Activated naive CD4-positive, alpha-beta T cell treated with anti-CD3 and anti-CD28 coated beads, Interleukin-2, amount 10 ng/mL, durations not matched to agents 7 days and 5 days (primary cell): ENCODE measurements at regions not wholly inside any gene's neighbourhood (a gene's known extent, or its start where the extent isn't known, plus 50 kb on each side); places are given as distances from the start of the nearest gene placed in this dataset.

Source experiments
- CTCF ChIA-PET: fragments of 350-600 bp; sonication (Branson Sonifier 250); formaldehyde crosslinking; loops from one replicate; lab custom pipeline; 2021; ENCODE audit warnings: antibody characterized with exemption; lab: Charles Lee
- DNase-seq: peaks from one replicate; pipeline ENCODE4 v3.0.0-alpha.2; 2020
- H3K27ac Mint-ChIP-seq: one replicate; pipeline ENCODE4 v1.8.0; 2021; ENCODE audit warnings: mild to moderate bottlenecking, moderate library complexity, mixed read lengths
- H3K27me3 Mint-ChIP-seq: one replicate; pipeline ENCODE4 v1.8.0; 2021; ENCODE audit warnings: mild to moderate bottlenecking, mixed read lengths
- H3K36me3 Mint-ChIP-seq: one replicate; pipeline ENCODE4 v1.8.0; 2021; ENCODE audit warnings: mixed read lengths
- H3K4me1 Mint-ChIP-seq: one replicate; pipeline ENCODE4 v1.8.0; 2021; ENCODE audit warnings: mixed read lengths
- H3K4me3 Mint-ChIP-seq: one replicate; pipeline ENCODE4 v1.8.0; 2021; ENCODE audit warnings: mild to moderate bottlenecking, moderate library complexity, mixed read lengths
- H3K9me3 Mint-ChIP-seq: one replicate; pipeline ENCODE4 v1.8.0; 2021; ENCODE audit warnings: mixed read lengths

DNA sequence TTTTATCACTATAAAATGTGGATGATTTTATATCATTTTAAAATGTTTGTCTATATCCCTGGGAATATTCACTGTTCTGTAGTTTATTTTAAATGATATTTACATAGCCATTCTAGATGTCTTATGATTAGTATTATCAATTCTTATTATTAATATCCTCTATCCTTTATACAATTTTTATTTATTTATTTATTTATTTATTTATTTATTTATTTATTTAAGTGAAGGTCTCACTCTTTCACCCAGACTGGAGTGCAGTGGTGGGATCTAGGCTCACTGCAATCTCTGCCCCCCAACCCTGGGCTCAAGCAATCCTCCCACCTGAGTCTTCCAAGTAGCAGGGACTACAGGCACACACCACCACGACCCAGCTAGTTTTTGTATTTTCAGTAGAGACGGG is 1848.9 kb downstream of the EFNA5 start:
- no peak overlapping the region for H3K4me3 Mint-ChIP-seq
- H3K4me1 Mint-ChIP-seq = no peaks in the 10 kb centered on the region
- no peaks in the 10 kb centered on the region for H3K27me3 Mint-ChIP-seq
- CTCF ChIA-PET = no interaction called here
- DNase-seq = no peak
- H3K36me3 Mint-ChIP-seq = no peaks in the 10 kb centered on the region
- H3K27ac Mint-ChIP-seq = no peak overlapping the region
- H3K9me3 Mint-ChIP-seq = peaks cover 6% of the 10 kb centered on the region

- no peak overlapping the region for H3K27ac Mint-ChIP-seq
- peaks cover 7% of the 10 kb centered on the region for H3K9me3 Mint-ChIP-seq
- CTCF ChIA-PET = no interaction called here
- no peaks in the 10 kb centered on the region for H3K4me1 Mint-ChIP-seq
- no peaks in the 10 kb centered on the region for H3K36me3 Mint-ChIP-seq
- DNase-seq = no peak
- H3K4me3 Mint-ChIP-seq = no peak overlapping the region
- H3K27me3 Mint-ChIP-seq = no peaks in the 10 kb centered on the region
Measured at GRCh38 chr5:105817914-105818313, 1852.8 kb downstream of the EFNA5 start.

DNA sequence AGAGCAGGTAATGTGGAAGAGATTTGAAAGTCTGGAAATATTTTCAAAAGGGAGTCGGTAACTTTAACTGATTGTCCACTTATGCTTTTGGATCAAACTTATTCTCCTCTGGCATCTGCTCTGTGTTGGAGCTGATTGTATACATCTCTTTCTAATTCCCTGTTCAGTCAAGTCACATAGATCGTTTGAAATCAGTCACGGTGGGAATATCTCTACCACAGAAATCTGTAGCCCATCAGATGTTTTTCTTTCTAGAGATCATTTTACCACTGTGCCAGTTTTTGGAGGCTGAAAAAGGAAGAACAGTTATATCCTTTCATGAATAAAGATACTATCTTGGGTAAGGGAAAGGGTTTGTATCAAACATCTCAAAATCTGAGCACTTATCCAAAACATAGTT is 1853.3 kb downstream of the EFNA5 start:
- Mint-ChIP-seq H3K27me3 (no peaks in the 10 kb centered on the region), H3K36me3 (no peaks in the 10 kb centered on the region), H3K4me3 (no peak overlapping the region), H3K4me1 (no peaks in the 10 kb centered on the region), H3K9me3 (peaks cover 7% of the 10 kb centered on the region), H3K27ac (no peak overlapping the region)
- CTCF ChIA-PET = no interaction called here
- no peak for DNase-seq

DNA sequence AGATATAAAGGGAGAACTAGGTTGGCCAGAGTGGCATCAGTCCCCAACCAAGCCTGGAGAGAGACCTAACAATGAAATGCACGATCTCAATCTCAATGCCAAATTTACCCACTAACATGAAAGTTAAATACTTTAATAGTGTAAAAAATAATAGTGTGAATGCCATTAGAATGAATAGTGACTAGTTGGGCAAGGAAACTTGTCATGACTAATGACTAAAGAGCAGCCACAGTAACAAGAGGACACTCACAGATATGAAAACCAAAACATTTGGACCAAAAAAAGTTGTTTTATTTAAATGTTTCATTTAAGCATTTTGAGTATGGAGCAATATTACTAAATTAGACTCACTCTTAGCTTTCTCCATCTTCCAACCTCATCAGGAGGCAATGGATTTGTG is 1853.8 kb downstream of the EFNA5 start:
- H3K36me3 Mint-ChIP-seq = no peaks in the 10 kb centered on the region
- CTCF ChIA-PET = no interaction called here
- no peak for DNase-seq
- no peak overlapping the region for H3K4me3 Mint-ChIP-seq
- no peaks in the 10 kb centered on the region for H3K4me1 Mint-ChIP-seq
- peaks cover 7% of the 10 kb centered on the region for H3K9me3 Mint-ChIP-seq
- no peak overlapping the region for H3K27ac Mint-ChIP-seq
- no peaks in the 10 kb centered on the region for H3K27me3 Mint-ChIP-seq

- no peak overlapping the region for H3K27ac Mint-ChIP-seq
- no peak for DNase-seq
Measured at GRCh38 chr5:105812304-105812703, 1858.4 kb downstream of the EFNA5 start.

GRCh38 chr5:105807951-105808350 is 1862.8 kb downstream of the EFNA5 start:
- Mint-ChIP-seq H3K4me1 (no peaks in the 10 kb centered on the region), H3K27ac (no peak overlapping the region), H3K27me3 (no peaks in the 10 kb centered on the region), H3K36me3 (no peaks in the 10 kb centered on the region), H3K9me3 (peaks cover 18% of the 10 kb centered on the region), H3K4me3 (no peak overlapping the region)
- DNase-seq = no peak
- CTCF ChIA-PET = no interaction called here

More at GRCh38 chr5:105812304-105812703, 1858.4 kb downstream of the EFNA5 start:
- Mint-ChIP-seq H3K4me3 (no peak overlapping the region), H3K27me3 (no peaks in the 10 kb centered on the region), H3K36me3 (no peaks in the 10 kb centered on the region), H3K4me1 (no peaks in the 10 kb centered on the region), H3K9me3 (peaks cover 11% of the 10 kb centered on the region)
- CTCF ChIA-PET = interaction anchor here (0.7 kb wide), 1 partner anchor 1161 kb away, joined by 3 read pairs; no protein-coding TSS in a partner anchor

GRCh38 chr5:105807290-105807689 is 1863.4 kb downstream of the EFNA5 start:
- Mint-ChIP-seq H3K27ac (no peak overlapping the region), H3K4me3 (no peak overlapping the region), H3K27me3 (no peaks in the 10 kb centered on the region), H3K36me3 (no peaks in the 10 kb centered on the region), H3K9me3 (peaks cover 23% of the 10 kb centered on the region), H3K4me1 (no peaks in the 10 kb centered on the region)
- DNase-seq = no peak
- CTCF ChIA-PET = no interaction called here

- Mint-ChIP-seq H3K4me1 (no peaks in the 10 kb centered on the region), H3K27ac (no peak overlapping the region), H3K9me3 (peaks cover 27% of the 10 kb centered on the region), H3K36me3 (no peaks in the 10 kb centered on the region), H3K4me3 (no peak overlapping the region), H3K27me3 (no peaks in the 10 kb centered on the region)
- CTCF ChIA-PET = no interaction called here
- DNase-seq = no peak
Measured at GRCh38 chr5:105806596-105806995, 1864.1 kb downstream of the EFNA5 start.

DNA sequence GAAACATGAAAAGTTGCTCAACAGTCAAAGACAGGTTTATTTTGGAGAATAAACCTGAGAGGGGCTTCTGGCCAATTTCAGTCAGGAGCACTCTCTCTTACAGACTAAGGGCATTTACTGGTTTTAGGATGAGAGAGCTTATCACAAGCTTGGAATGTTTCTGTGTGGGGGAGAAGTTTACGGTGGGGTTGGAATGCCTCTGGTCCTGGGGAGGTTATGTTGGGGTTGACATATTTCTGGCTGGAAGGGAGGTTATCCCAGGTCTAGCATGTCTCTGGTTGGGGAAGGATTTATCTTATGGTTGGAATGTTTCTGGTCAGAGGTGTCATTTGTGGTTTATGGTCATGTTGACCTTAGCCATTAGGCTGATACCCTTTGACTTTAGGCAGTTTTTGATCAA is 1867.3 kb downstream of the EFNA5 start:
- no peaks in the 10 kb centered on the region for H3K36me3 Mint-ChIP-seq
- CTCF ChIA-PET = no interaction called here

GRCh38 chr5:105794578-105794977 is 1876.2 kb downstream of the EFNA5 start:
- Mint-ChIP-seq H3K36me3 (no peaks in the 10 kb centered on the region), H3K4me1 (no peaks in the 10 kb centered on the region), H3K27ac (no peak overlapping the region), H3K27me3 (no peaks in the 10 kb centered on the region), H3K4me3 (no peak overlapping the region), H3K9me3 (peaks cover 3% of the 10 kb centered on the region)
- DNase-seq = no peak
- CTCF ChIA-PET = no interaction called here

More for the DNA sequence above, 1867.3 kb downstream of the EFNA5 start:
- Mint-ChIP-seq H3K27me3 (no peaks in the 10 kb centered on the region), H3K9me3 (peaks cover 27% of the 10 kb centered on the region), H3K4me3 (no peak overlapping the region), H3K4me1 (no peaks in the 10 kb centered on the region), H3K27ac (no peak overlapping the region)
- no peak for DNase-seq

DNA sequence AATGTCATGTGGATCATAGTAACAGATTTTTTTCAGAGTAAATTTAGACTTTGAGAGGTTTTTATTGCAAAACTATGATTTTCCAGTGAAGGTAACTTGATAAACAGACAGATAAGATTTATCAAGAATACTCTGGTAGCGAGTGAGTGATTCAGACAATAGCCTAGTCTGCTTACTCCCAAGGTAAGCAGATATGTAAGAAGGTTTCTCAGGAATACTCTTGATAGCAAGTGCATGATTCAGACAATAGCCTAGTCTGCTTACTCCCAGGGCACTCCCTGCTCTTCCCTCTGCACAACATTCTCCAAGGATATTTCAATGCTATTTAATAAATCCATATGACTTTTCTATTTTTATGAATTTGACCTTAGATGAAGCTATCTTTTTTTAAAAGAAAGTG is 1881.5 kb downstream of the EFNA5 start:
- Mint-ChIP-seq H3K4me1 (no peaks in the 10 kb centered on the region), H3K4me3 (no peak overlapping the region), H3K9me3 (peaks cover 2% of the 10 kb centered on the region), H3K27ac (no peak overlapping the region), H3K36me3 (no peaks in the 10 kb centered on the region), H3K27me3 (no peaks in the 10 kb centered on the region)
- CTCF ChIA-PET = no interaction called here
- DNase-seq = no peak

DNA sequence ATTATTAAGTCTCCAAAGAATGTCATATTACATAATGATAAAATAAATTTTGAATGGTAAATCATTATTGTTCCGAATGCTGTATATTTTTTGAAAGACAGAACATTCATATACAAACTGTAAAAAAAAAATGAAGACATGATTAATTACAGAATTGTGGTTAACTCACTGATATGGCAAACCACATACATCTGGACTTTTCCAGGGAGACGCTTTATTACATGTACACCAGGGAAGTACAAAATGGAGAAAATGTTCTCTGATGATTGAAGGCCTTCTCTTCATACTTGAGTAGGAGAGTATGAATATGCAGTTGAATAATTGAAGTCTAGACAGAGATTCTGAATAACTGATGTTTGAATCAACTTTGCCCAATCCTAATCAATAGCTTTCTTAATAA is 1886.9 kb downstream of the EFNA5 start:
- Mint-ChIP-seq H3K4me1 (no peaks in the 10 kb centered on the region), H3K4me3 (no peak overlapping the region), H3K36me3 (no peaks in the 10 kb centered on the region), H3K9me3 (peaks cover 4% of the 10 kb centered on the region), H3K27me3 (no peaks in the 10 kb centered on the region), H3K27ac (no peak overlapping the region)
- DNase-seq = no peak
- CTCF ChIA-PET = no interaction called here

DNA sequence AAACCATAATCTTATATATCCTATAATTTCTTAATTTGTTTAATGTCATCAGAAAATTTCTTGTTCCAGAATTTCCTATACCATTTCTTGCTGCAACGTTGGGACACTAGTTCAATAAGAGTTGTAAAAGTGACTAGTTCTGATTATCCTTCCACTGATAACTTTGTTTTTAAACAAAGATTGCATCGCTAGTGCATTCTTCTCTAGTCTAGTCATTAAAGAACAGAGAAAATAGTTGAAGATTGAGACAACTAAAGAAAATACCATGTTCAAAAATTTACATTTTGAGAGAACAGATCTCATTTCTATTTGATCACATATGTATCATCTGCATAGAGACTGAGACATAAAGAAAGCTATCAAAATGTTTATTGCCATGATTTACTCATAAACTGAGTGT is 1888.2 kb downstream of the EFNA5 start:
- H3K27me3 Mint-ChIP-seq = no peaks in the 10 kb centered on the region
- DNase-seq = no peak
- no peak overlapping the region for H3K4me3 Mint-ChIP-seq
- H3K27ac Mint-ChIP-seq = no peak overlapping the region
- H3K9me3 Mint-ChIP-seq = peaks cover 5% of the 10 kb centered on the region
- no peaks in the 10 kb centered on the region for H3K36me3 Mint-ChIP-seq
- H3K4me1 Mint-ChIP-seq = no peaks in the 10 kb centered on the region
- CTCF ChIA-PET = no interaction called here

- no peaks in the 10 kb centered on the region for H3K4me1 Mint-ChIP-seq
- no peak overlapping the region for H3K4me3 Mint-ChIP-seq
- H3K27ac Mint-ChIP-seq = no peak overlapping the region
- CTCF ChIA-PET = interaction anchor here (0.6 kb wide), 1 partner anchor 304 kb away, joined by 3 read pairs; no protein-coding TSS in a partner anchor
- no peak for DNase-seq
- H3K36me3 Mint-ChIP-seq = no peaks in the 10 kb centered on the region
- H3K27me3 Mint-ChIP-seq = no peaks in the 10 kb centered on the region
- H3K9me3 Mint-ChIP-seq = peaks cover 6% of the 10 kb centered on the region
Measured at GRCh38 chr5:105773241-105773640, 1897.5 kb downstream of the EFNA5 start.

DNA sequence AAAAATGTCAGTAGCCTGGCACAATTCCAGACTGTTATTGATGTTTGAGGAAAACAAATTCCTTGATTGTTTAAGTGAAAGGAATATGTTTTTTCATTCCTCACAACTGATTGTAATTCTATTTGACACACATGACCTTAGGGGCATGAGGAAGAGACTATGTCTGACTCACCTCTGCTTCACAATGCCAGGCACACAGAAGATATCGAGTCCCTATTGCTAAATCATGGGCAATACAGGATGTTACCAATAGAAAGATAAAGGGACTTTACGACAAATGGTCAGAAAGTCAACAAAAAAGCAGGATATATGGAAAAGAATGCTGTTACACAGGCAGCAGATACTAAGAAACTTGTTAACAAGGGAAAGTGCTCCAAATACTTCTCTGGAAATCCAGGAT is 1903.5 kb downstream of the EFNA5 start:
- Mint-ChIP-seq H3K9me3 (peaks cover 19% of the 10 kb centered on the region), H3K27ac (no peak overlapping the region), H3K27me3 (no peaks in the 10 kb centered on the region), H3K4me1 (no peaks in the 10 kb centered on the region), H3K4me3 (no peak overlapping the region), H3K36me3 (no peaks in the 10 kb centered on the region)
- DNase-seq = no peak
- CTCF ChIA-PET = no interaction called here

DNA sequence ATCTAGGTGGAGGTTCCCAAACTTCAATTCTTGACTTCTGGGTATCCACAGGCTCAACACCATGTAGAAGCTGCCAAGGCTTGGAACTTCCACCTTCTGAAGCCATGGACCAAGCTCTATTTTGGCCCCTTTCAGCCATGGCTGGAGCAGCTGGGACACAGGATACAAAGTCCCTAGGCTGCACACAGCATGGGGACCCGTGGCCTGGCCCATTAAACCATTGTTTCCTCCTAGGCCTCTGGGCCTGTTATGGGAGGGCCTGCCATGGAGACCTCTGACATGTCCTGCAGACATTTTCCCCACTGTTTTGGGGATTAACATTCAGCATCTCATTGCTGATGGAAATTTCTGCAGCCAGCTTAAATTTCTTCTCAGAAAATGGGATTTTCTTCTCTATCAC is 1908.0 kb downstream of the EFNA5 start:
- Mint-ChIP-seq H3K27me3 (no peaks in the 10 kb centered on the region), H3K4me3 (no peak overlapping the region), H3K36me3 (no peaks in the 10 kb centered on the region), H3K27ac (no peak overlapping the region), H3K9me3 (peaks cover 40% of the 10 kb centered on the region), H3K4me1 (no peaks in the 10 kb centered on the region)
- DNase-seq = no peak
- CTCF ChIA-PET = no interaction called here
